ENCODE measurements at regions not wholly inside any gene's neighbourhood (a gene's known extent, or its start where the extent isn't known, plus 50 kb on each side); places are given as distances from the start of the nearest gene placed in this dataset.
"Not testable (repeated sequence)": the region's sequence is repeated elsewhere in the genome, so short reads cannot be mapped to it uniquely, and the experiment has no call there.

- DNase-seq (ENCODE audit: low read depth in 2 of 2), result no peak
Observed at GRCh38 chr12:90504806-90505205, 450.2 kb downstream of the CCER1 start.

DNA sequence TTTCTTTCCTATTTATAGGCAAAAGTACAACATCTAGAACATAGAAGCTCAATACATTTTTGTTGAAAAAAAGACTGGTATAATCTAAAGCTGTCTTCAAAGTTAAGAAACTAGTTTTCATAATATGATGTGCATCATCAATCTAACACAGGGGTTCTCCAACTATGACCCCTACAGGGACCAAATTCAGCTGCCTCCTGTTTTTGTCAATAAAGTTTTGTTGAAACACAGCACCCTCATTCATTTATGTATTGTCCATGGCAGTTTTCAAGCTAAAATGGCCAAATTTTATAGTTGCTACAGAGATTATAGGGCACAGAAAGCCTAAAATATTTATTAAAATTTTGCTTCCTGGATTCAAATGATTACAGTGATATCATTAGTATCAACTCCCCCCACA is 452.9 kb downstream of the CCER1 start:
- no peak for DNase-seq (ENCODE audit: low read depth in 2 of 2)

GRCh38 chr12:90501412-90501811 is 453.6 kb downstream of the CCER1 start:
- DNase-seq (ENCODE audit: low read depth in 2 of 2), result no peak

GRCh38 chr12:90499795-90500194 is 455.2 kb downstream of the CCER1 start:
- no peak for DNase-seq (ENCODE audit: low read depth in 2 of 2)

DNA sequence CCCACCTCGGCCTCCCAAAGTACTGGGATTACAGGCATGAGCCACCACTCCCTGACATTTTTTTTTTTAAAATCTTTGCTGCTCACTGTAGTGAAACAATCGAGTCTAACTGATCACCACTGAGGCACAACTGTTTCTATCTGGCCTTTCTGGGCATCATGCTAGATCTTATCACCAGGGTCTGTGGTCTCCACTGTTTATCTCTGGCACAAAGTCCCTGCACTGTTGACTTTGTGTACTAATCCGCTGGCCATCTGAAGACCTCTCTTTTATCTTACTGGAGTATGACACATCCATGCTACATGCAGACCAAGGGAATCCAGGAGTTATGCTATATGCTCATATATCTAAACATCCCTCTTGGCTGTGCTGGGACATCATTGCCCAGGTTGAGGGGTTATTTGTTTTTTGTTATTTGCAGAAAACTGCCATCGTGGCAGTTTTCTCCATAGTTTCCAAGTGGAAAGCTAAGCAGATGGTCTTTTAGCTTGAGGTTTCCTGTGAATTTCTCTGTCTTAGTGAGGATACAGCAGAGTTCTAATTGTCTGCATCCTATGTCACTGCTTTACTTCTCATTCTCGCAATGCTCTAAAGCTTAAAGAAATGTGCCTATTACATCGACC is 456.9 kb downstream of the CCER1 start:
- DNase-seq (ENCODE audit: low read depth in 2 of 2), result no peak

- DNase-seq (ENCODE audit: low read depth in 2 of 2), result no peak
Observed at GRCh38 chr12:90490355-90490754, 464.6 kb downstream of the CCER1 start.

- no peak for DNase-seq (ENCODE audit: low read depth in 2 of 2)
Observed at GRCh38 chr12:90489141-90489540, 465.8 kb downstream of the CCER1 start.

- DNase-seq (ENCODE audit: low read depth in 2 of 2), result no peak
Observed at GRCh38 chr12:90485560-90485959, 469.4 kb downstream of the CCER1 start.

DNA sequence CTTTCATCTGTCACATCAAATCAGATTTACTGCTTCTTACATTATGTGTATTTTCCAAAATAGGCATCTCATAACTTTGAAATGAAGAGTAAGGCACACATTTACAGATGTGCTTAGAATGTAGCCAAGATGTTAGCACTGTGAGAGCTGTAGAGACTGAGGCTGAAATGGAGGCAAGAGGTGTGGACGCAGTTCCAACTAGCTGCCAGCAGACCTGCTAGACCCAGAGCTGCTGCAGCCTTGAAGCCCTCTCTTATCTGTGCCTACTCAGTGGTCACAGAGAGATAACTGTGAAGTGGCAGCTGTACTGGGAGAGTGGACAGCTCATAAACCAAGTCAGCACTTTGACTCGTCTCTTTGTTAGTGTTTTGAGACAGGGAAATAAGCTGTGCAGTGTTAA is 470.9 kb downstream of the CCER1 start:
- DNase-seq (ENCODE audit: low read depth in 2 of 2), result no peak

GRCh38 chr12:90481748-90482147 is 473.2 kb downstream of the CCER1 start:
- no peak for DNase-seq (ENCODE audit: low read depth in 2 of 2)

DNA sequence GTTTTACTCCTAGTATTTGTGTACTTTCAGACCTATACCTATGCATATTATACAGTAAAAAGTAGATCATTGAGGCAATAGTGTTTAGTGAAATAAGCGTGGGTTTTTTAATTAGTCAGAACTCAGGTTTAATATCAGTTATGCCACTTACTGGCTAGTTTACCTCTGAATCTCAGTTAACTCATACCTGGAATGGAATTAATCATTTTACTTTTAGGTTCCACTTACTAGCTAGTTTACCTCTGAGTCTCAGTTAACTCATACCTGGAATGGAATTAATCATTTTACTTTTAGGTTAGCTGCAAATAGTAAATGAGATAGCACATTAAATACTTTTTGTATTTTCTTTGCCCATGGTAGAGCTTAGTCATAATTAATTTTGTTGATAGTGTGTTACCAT is 475.7 kb downstream of the CCER1 start:
- DNase-seq (ENCODE audit: low read depth in 2 of 2), result no peak

- no peak for DNase-seq (ENCODE audit: low read depth in 2 of 2)
Observed at GRCh38 chr12:90473831-90474230, 481.1 kb downstream of the CCER1 start.

GRCh38 chr12:90460681-90461080 is 494.3 kb downstream of the CCER1 start:
- DNase-seq (ENCODE audit: low read depth in 2 of 2), result no peak

DNA sequence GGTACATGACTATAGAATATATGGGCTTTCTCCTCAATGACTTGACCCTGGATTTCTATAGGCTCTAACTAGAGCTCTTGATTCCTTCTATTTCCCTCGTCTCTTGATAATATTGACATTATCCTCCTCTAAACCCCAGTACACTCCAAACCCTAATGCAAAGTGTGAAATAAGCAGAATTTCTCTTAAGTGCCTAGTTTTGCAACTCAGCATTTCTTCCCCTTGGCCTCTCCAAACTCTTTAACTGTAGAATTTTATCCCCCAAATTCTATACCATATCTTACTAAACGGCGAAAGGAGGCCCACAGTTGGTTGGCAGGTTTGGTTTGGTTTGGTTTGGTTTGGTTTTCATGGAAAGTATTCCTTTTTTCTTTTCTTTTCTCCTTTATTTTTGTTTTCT is 498.7 kb downstream of the CCER1 start:
- no peak for DNase-seq (ENCODE audit: low read depth in 2 of 2)

DNA sequence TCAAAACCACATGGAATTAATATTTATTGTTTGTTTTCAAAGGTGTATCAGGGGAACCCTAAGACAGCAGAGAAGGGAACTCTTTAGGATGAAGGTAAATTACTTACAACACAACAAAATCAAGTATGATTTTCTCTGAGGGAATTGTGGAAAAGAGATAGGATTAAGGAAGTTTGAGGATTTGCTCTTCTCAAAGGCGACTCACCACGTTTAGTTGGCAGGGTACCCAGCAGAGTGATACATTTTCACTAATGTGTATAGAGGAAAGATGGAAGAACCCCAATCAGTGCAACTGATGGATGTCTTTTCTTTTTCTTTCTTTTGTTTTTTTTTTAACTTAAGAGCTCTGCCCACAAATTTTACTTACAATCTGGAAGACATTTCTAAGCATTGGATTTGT is 499.2 kb downstream of the CCER1 start:
- no peak for DNase-seq (ENCODE audit: low read depth in 2 of 2)

DNA sequence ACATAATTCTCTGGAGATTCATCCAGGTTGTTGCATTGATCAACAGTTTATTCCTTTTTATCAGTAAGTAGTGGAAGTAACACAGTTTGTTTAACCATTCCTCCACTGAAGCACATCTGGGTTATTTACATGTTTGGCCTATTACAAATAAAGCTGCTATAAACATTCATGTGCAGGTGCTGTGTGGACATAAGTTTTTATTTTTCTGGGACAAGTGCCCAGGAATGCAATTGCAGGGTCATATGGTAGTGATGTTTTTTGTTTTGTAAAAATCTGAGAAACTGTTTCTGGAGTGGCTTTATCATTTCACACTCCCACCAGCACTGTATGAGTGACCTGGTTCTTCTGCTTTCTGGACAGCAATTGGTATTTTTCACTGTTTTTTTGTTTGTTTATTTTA is 505.4 kb downstream of the CCER1 start:
- DNase-seq (ENCODE audit: low read depth in 2 of 2), result no peak

- DNase-seq (ENCODE audit: low read depth in 2 of 2), result not testable (repeated sequence)
Observed at GRCh38 chr12:90443466-90443865, 511.5 kb downstream of the CCER1 start.

- DNase-seq (ENCODE audit: low read depth in 2 of 2), result no peak
Observed at GRCh38 chr12:90441431-90441830, 513.5 kb downstream of the CCER1 start.

DNA sequence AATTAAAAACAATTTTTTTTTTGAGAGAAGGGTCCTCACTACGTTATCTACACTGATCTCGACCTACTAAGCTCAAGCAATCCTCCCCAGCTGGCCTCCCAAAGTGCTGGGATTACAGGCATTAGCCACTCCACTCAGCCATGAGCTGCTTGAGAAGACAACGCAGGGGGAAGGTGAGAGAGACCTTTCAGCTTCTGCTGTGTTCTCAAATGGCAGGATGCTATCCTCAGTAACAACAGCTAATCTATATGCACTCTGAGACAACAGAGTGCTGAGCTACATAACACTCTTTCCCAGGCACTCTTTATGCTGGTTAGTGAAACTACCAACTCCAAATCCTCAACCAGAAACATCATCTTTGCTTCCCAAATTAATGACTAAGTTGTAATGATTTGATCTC is 526.1 kb downstream of the CCER1 start:
- no peak for DNase-seq (ENCODE audit: low read depth in 2 of 2)

GRCh38 chr12:90428465-90428864 is 526.5 kb downstream of the CCER1 start:
- no peak for DNase-seq (ENCODE audit: low read depth in 2 of 2)

DNA sequence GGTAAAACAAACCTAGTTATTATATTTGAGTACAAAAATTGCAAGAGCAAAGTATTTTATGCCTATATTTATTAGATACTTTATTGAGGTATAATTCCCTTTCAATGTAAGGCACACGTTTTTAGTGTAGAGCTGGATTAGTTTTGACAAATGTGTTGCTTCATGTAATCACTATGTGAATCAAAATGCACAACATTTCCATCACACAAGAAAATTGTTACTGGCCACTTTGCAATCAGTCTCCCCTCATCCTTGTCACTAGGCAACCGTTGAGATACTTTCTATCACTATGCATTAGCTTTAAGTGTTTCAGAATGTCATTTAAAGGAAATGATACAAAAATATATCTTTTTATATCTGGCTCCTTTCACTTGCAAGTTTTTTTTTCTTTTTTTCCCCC is 531.0 kb downstream of the CCER1 start:
- DNase-seq (ENCODE audit: low read depth in 2 of 2), result no peak

GRCh38 chr12:90410962-90411361 is 544.0 kb downstream of the CCER1 start:
- DNase-seq (ENCODE audit: low read depth in 2 of 2), result no peak

DNA sequence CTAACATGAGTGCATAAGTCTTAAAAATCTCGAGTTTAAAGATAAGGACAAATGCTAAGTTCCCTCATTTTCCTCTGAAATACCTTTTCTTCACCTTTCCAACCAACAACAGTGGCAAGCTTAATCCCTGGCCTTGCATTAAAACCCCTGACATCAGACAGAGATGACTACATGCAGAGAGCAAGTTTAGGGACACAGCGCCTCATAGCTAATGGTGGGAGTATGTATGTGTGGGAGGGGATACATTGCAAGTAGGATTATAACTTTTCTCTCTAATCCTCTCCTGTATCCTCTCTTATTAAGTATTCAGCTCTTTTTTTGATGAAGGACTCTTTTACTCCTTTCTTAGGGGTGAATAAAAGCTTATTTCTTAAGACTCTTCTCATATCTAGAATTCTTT is 547.1 kb downstream of the CCER1 start:
- DNase-seq (ENCODE audit: low read depth in 2 of 2), result no peak

DNA sequence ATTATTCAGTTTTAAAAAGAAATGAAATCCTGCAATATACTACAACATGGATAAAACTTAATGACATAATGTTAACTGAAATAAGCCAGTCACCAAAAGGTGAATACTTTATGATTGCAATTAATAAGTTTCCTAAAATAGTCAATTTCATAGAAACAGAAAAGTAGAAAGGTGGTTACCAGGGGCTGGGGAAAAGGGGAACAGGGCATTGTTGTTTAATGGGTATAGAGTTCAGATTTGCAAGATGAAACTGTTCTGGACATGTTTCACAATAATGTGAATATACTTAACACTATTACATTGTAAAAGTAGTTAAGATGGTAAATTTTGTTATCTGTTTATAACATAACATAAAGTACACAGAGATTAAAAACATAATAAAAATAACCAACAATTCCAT is 550.9 kb downstream of the CCER1 start:
- DNase-seq (ENCODE audit: low read depth in 2 of 2), result no peak

DNA sequence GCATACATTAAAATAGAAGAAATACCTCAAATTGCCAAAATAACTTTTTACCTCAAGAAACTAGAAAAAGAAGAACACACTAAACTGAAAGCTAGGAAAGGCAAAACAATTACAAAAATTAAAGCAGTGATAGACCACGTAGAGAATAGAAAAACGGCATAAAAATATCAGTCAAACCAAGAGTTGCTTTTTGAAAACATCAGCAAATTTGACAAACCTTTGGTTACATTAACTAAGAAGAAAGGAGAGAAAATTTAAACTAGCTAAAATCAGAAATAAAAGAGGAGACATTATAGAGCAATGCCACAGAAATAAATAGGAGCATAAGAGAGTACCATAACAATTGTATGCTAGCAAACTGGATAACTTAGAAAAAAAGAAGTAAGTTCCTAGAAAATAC is 553.8 kb downstream of the CCER1 start:
- no peak for DNase-seq (ENCODE audit: low read depth in 2 of 2)

All from stimulated activated CD8-positive, alpha-beta memory T cell treated with anti-CD3 and anti-CD28 coated beads, Interleukin-2, amount 100 ng/mL, for 1 hour (primary cell).